ENCODE measurements at regions not wholly inside any gene's neighbourhood (a gene's known extent, or its start where the extent isn't known, plus 50 kb on each side); places are given as distances from the start of the nearest gene placed in this dataset.

GRCh38 chr18:8904316-8904715 is 198.2 kb upstream of the NDUFV2 start:
- dilution Hi-C loops (cut with MboI; ENCODE audit: extremely low pct_ligation_motif_present, low sequenced_read_pairs), result no loop called here
- no peaks in the 10 kb centered on the region for H4K20me1 ChIP-seq (ENCODE audit: control insufficient read depth, extremely low read depth, insufficient read depth, low read length)

GRCh38 chr18:8908792-8909510 is 193.5 kb upstream of the NDUFV2 start:
- DNase-seq (ENCODE audit: low read depth, low spot score), result no peak
- TF ChIP-seq, protein P1, sequence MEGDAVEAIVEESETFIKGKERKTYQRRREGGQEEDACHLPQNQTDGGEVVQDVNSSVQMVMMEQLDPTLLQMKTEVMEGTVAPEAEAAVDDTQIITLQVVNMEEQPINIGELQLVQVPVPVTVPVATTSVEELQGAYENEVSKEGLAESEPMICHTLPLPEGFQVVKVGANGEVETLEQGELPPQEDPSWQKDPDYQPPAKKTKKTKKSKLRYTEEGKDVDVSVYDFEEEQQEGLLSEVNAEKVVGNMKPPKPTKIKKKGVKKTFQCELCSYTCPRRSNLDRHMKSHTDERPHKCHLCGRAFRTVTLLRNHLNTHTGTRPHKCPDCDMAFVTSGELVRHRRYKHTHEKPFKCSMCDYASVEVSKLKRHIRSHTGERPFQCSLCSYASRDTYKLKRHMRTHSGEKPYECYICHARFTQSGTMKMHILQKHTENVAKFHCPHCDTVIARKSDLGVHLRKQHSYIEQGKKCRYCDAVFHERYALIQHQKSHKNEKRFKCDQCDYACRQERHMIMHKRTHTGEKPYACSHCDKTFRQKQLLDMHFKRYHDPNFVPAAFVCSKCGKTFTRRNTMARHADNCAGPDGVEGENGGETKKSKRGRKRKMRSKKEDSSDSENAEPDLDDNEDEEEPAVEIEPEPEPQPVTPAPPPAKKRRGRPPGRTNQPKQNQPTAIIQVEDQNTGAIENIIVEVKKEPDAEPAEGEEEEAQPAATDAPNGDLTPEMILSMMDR (optimal IDR thresholded peaks at IDR 0.05 in 1 of 3, IDR thresholded peaks at IDR 0.05 in 1 of 3, conservative IDR thresholded peaks at IDR 0.05 in 1 of 3; ENCODE audit: extremely low read depth in 1 of 3, insufficient read depth in 2 of 3, low read length in 3 of 3), result no peak
- no peak for TF ChIP-seq EZH2 (IDR thresholded peaks at IDR 0.05; ENCODE audit: low read length)
- H3K9me1 ChIP-seq (ENCODE audit: control insufficient read depth, extremely low read depth, insufficient read depth, low read length), result no peaks in the 10 kb centered on the region
- dilution Hi-C loops (cut with MboI; ENCODE audit: extremely low pct_ligation_motif_present, low sequenced_read_pairs), result no loop called here
- H2AFZ ChIP-seq (ENCODE audit: control insufficient read depth, low read length), result no peak overlapping the region
- no peak overlapping the region for H3K4me3 ChIP-seq (ENCODE audit: control insufficient read depth in 2 of 3, extremely low read depth in 1 of 3, insufficient read depth in 2 of 3, low read depth in 1 of 3, low read length in 3 of 3)
- no peaks in the 10 kb centered on the region for H4K20me1 ChIP-seq (ENCODE audit: control insufficient read depth, extremely low read depth, insufficient read depth, low read length)
- no peaks in the 10 kb centered on the region for H3K79me2 ChIP-seq (ENCODE audit: control insufficient read depth, insufficient read depth, low read length)
- peaks cover 4% of the 10 kb centered on the region for H3K4me1 ChIP-seq (ENCODE audit: control insufficient read depth, extremely low read depth, insufficient read depth, low read length)
- no peak overlapping the region for H3K9ac ChIP-seq (ENCODE audit: control insufficient read depth, extremely low read depth, insufficient read depth, low read length)
- no peaks in the 10 kb centered on the region for H3K9me3 ChIP-seq (ENCODE audit: control insufficient read depth, low read depth, low read length)
- no peaks in the 10 kb centered on the region for H3K27me3 ChIP-seq (ENCODE audit: control insufficient read depth, extremely low read depth, insufficient read depth, low read length)
- no peaks in the 10 kb centered on the region for H3K36me3 ChIP-seq (ENCODE audit: control insufficient read depth in 2 of 2, extremely low read depth in 1 of 2, insufficient read depth in 2 of 2, low read length in 2 of 2)
- no peak overlapping the region for H3K4me2 ChIP-seq (ENCODE audit: control insufficient read depth, extremely low read depth, insufficient read depth, low read depth, low read length)
- no peak overlapping the region for H3K27ac ChIP-seq (ENCODE audit: control insufficient read depth, insufficient read depth, low read length)
- no peak for FAIRE-seq

More at GRCh38 chr18:8904316-8904715, 198.2 kb upstream of the NDUFV2 start:
- no peak for TF ChIP-seq EZH2 (IDR thresholded peaks at IDR 0.05; ENCODE audit: low read length)
- TF ChIP-seq, protein P1 (optimal IDR thresholded peaks at IDR 0.05 in 1 of 3, IDR thresholded peaks at IDR 0.05 in 1 of 3, conservative IDR thresholded peaks at IDR 0.05 in 1 of 3; ENCODE audit: extremely low read depth in 1 of 3, insufficient read depth in 2 of 3, low read length in 3 of 3), result no peak
- Histone ChIP-seq H3K9me1 (ENCODE audit: control insufficient read depth, extremely low read depth, insufficient read depth, low read length) (no peaks in the 10 kb centered on the region), H3K4me1 (ENCODE audit: control insufficient read depth, extremely low read depth, insufficient read depth, low read length) (no peaks in the 10 kb centered on the region), H3K4me2 (ENCODE audit: control insufficient read depth, extremely low read depth, insufficient read depth, low read depth, low read length) (no peak overlapping the region), H3K79me2 (ENCODE audit: control insufficient read depth, insufficient read depth, low read length) (no peaks in the 10 kb centered on the region), H3K36me3 (ENCODE audit: control insufficient read depth in 2 of 2, extremely low read depth in 1 of 2, insufficient read depth in 2 of 2, low read length in 2 of 2) (no peaks in the 10 kb centered on the region), H2AFZ (ENCODE audit: control insufficient read depth, low read length) (no peak overlapping the region), H3K9ac (ENCODE audit: control insufficient read depth, extremely low read depth, insufficient read depth, low read length) (no peak overlapping the region), H3K4me3 (ENCODE audit: control insufficient read depth in 2 of 3, extremely low read depth in 1 of 3, insufficient read depth in 2 of 3, low read depth in 1 of 3, low read length in 3 of 3) (no peak overlapping the region), H3K27ac (ENCODE audit: control insufficient read depth, insufficient read depth, low read length) (no peak overlapping the region), H3K9me3 (ENCODE audit: control insufficient read depth, low read depth, low read length) (no peaks in the 10 kb centered on the region), H3K27me3 (ENCODE audit: control insufficient read depth, extremely low read depth, insufficient read depth, low read length) (no peaks in the 10 kb centered on the region)
- FAIRE-seq, result no peak
- DNase-seq (ENCODE audit: low read depth, low spot score), result no peak
